ENCODE measurements at regions not wholly inside any gene's neighbourhood (a gene's known extent, or its start where the extent isn't known, plus 50 kb on each side); places are given as distances from the start of the nearest gene placed in this dataset.

DNA sequence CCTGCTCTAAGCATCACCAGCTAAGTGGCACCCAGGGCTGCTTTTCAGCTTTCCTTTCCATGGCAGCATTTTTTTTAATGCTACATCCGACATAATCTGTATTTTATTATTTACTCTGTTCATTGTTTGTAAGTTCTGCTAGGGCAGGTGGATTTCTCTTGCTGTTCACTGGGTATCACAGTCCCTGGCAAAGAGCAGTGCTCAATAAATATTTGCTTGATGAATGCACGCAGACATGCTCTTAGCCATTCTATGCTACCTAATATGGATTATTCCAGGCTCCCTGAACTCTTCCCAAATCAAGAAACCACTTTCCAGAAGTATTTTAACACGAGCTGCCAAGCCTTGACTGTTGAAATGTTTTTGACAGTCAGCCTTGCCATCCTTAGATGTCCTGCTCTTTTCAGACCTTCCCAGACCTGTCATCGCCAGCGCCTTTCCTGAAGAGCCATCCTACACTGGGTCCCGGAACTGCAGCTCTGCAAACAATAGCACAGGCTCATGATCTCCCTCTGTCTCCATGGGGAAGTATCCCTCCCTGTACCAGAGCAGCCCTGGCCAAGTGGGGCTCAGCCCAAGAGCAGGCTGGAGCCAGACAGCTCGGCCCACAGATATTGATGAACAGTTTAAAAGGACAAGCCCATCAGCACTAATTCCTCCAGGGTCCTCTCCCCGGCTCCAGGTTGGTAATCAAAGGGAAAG, 136.5 kb upstream of the CDH4 start:
- DNase-seq (ENCODE audit: low spot score) = no peak

- DNase-seq (ENCODE audit: low spot score) = no peak
Observed at GRCh38 chr20:61117725-61118124, 134.3 kb upstream of the CDH4 start.

- DNase-seq (ENCODE audit: low spot score) = no peak
Observed at GRCh38 chr20:61118429-61119224, 133.4 kb upstream of the CDH4 start.

DNA sequence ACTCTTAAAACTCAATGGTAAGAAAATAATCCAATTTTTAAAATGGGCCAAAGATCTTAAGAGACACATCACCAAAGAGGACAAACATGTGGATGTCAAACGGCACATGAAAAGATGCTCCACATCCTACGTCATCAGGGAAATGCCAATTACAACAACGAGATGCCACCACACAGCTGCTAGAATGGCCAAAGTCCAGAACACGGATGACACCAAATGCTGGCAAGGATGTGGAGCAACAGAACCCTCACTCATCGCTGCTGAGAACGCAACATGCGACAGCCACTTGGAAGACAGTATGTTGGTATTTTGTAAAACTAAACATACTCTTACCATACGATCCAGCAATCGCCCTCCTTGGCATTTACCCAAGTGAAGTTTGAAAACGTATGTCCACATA, 132.8 kb upstream of the CDH4 start:
- no peak for DNase-seq (ENCODE audit: low spot score)

DNA sequence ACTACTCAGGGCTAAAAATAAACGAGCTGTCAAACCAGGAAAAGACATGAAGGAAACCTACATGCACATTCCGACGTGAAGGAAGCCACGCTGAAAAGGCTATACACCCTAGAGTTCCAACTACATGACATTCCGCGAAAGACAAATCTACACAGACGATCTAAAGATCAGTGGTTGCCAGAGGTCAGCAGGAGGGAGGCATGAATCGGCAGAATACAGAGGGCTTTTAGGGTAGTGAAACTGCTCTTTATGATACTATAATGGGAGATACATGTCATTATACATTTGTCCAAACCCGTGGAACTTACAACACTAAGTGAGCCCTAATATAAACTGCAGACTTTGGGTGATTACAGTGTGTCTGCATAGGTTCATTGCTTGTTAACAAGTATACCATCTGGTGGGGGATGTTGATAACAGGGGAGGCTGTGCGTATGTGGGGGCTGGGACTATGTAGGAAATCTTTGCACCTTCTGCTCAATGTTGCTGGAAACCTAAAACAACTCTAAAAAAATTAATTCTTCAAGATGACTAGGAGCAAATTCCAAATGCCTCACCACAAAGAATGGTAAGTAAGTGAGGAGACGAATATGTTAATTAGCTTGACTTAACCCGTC, 132.2 kb upstream of the CDH4 start:
- no peak for DNase-seq (ENCODE audit: low spot score)

DNA sequence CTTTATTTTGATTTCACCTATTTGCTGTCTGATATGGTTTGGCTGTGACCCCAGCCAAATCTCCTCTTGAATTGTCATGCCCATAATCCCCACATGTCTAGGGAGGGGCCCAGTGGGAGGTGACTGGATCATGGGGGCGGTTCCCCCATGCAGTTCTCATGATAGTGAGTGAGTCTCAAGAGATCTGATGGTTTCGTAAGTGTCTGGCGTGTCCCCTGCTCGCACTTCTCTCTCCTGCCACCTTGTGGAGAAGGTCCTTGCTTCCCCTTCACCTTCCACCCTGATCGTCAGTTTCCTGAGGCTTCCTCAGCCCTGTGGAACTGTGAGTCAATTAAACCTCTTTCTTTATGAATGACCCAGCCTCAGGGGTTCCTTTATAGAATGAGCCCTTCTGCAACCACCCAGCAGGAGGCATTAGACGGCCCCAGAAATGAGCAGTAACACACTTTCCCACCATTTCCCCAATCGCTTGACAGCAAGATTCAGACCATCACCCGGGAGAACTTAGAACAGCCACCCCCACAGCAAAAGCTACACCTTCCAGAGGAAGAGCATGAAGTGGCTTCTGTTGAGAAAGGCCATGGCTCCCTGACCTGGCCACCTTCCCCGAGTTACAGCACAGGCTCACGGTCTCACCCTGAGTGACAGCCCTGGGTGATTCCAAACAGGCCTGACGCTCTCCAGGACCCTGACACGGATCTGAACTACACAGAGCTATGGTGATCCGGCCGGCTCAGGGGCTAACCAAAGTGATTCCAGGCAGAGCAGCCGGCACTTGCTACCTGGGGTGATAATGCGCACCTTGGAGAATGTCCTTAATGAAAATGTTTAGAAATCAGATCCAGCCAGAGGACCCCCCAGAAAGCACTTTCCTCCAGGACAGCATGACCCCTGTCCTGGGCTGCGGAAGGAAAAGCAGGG, 131.2 kb upstream of the CDH4 start:
- peak; percentile 61 for DNase-seq (ENCODE audit: low spot score)

DNA sequence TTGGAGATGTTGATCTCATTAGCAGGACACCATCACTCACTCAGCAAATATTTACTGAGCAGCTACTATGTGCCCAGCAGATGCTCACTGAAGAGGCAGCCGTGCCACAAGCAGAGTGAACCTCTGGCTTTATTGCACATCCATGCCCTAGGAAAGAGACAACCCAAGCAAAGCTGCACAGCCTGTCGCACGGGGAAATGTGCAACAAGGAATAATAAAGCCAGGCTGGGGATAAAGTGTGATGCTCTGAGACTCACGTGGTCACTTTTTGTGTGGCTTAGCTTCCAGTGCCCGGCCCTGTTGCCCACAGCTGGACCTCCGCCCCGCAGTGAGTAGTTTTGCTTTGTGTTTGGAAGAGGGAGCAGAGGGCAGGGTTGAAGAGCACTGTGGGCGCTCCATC, 130.4 kb upstream of the CDH4 start:
- no peak for DNase-seq (ENCODE audit: low spot score)

GRCh38 chr20:61123286-61123685, 128.8 kb upstream of the CDH4 start:
- no peak for DNase-seq (ENCODE audit: low spot score)

DNA sequence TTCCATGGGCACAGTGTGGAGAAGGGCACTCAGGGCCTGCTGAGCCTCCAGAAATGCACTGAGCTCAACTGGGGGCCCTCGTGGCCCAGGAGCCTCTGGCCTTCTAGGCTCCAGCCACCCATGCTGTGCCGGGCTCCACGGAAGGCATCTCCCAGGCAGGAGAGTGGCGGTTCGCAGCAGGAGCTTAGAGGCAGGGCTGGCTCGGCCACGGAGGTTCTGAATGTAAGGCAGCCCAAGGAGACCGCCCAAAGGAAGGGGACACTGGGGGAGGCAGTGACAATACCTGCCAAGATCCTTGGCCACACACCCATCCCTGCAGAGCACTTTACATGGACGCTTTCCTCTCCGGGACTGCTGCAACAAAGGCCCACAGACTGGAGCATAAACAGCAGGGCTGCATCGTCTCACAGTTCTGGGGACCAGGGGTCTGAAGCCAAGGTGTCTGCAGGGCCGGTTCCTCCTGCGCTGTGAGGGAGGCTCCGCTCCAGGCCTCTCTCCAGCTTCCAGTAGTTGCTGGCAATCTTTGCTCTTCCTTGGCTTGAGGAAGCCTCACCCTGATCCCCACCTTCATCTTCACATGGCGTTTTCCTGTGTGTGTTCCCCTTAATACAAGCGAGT, 128.2 kb upstream of the CDH4 start:
- no peak for DNase-seq (ENCODE audit: low spot score)

DNA sequence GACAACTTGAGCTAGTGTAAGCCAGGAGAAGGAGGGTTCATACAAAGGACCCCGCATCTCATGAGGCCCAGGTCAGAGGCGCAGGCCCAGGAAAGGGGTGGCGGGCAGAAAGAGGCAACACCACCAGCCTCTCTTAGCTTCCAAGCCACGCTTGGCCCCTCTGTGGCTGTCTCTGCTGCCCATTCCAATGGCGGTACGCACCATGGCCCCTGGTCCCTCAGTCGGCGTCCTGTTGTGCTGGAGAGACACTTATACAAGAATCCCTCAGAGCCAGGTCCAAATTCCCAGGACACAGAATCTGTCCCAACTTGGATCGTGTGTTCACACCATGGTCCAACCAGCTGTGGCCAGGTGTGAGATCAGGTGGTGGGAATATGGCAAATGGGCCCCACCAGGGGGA, 127.0 kb upstream of the CDH4 start:
- no peak for DNase-seq (ENCODE audit: low spot score)

DNA sequence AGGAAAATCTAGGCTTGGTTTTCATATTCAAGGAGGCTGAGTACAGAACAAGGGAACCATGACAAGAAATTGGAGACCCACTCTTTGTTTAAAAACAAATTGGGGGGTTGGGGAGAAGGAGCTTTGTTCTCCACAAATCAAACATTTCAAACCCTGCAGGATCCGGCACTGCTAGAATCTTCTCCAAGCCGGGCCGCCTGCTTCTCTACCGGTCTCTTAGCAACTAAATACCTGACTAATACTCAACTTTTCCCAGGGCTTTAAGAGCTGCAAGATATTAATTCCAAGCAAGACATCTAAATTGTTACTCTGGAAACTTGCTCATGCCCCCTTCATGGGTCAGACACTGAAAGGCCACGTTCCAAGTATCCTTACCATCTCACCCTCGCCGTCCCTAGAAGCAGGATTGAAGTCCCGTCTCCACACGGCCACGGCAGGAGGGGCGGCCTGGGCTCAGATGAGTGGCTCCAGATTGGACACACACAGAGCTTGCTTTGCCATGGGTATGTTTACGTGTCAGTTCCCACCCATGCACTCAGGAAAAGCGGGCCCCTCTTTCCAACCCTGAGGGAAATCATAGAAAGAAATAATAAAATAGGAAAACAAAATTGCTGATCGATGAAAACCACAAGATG, 126.4 kb upstream of the CDH4 start:
- no peak for DNase-seq (ENCODE audit: low spot score)

DNA sequence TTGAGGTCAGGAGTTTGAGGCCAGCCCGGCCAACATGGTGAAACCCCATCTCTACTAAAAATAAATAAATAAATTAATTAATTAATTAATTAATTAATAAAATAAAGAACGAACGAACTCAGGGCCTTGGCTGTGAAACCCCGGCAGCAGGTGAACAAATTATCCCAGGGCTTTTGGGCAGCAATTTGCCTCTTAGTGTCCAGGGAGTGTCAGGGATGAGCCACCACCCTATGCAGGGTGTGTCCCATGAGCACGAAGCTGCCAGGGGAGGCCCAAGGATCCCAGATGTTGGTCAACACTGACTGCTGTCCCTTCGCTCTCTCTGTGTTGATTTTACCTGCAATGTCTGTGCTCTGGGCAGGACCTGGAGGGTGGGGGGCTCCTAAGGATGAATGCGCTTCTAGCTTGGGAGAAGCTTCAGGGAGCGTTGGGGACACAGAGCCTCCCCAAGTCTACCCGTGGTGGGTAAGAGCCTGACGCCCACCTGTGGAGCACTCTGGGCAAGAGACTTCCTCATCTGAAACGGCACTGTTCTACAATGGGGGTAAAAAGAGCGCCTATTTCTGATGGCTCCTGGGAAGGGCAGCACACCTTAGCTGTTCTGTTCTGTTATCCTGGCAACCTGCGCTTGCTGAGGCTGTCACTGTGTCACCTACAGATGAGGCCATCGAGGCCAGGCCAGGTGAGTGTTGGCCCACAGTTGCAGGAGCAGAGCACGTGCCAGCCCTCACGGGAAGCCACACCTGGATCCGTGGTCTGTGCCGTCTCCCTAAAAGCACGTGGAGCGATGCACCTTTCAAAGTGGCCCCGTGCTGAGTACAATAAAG, 125.5 kb upstream of the CDH4 start:
- no peak for DNase-seq (ENCODE audit: low spot score)

DNA sequence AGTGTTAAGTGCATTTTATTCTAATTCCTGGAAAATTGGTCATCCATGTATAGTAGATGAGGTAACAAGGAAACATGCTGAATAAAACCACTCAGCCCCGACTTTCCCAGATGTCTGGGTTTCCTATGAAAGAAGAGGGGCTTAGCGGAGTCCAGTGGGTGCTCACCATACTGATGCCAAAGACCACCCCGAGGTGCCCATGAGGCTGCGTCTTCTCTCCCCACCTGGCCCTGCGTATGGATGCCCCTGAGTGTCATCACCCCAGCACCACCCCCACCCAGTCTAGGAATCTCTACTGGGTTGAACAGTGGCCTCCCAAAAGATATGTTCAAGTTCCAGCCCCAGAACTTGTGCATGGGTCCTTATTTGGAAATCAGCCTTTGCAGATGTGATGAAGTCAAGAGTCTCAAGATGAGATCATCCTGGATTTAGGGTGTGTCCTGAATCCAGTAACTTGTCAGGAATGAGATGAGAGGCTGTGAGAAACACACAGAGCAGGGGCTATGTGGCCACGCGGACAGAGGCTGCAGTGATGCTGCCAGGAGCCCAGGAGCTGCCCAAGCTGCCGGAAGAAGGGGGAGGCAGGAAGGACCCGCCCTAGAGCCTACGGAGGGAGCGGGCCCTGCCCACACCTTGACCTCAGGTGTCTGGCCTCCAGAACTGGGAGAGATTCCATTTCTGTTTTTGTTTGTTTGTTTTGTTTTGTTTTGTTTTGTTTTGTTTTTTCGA, 124.6 kb upstream of the CDH4 start:
- no peak for DNase-seq (ENCODE audit: low spot score)

DNA sequence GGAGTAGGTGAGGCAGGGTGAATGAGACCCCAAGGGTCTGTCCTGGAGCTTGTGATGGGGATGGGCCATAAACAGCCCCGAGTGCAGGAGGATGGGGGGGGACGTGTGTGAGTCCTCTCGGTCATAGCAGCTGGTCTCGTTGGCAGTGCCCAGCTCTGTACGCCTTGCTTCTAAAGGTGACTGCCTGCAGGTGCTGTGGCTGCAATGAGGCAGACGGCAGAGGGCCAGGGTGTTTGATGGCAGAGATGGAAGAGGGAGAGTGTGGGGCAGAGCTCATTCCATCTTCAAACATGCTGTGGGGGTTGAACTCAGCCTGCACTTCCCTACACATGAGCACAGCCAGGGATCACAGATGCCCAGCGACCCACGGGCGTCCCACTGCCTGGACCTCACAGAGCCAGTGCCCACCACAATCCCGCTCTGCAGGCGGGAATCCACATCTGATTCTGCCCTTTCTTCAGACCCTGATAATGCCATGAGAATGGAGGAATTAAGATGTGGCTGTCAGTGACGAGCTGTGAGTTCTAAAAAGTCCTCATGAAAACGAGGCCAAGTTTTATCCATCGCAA, 123.3 kb upstream of the CDH4 start:
- DNase-seq (ENCODE audit: low spot score) = no peak

DNA sequence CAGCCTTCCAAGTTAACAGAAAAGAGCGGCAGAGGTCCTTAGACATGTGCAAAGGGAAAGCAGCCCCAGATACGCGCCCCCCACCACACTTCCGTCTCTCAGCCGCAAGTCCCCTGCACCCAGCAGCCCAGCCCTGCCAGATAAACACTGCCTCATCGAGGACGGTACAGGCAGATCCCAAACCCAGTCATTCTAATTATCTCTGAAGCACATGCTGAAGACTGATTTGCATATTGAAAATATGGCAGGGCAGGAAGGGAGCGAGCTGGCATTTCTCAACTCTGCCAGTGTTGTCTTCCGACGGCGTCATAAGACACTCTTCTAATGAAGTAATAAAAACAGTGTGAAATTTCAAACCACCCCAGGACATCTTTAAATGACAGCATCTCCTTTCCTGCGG, 122.8 kb upstream of the CDH4 start:
- DNase-seq (ENCODE audit: low spot score) = no peak

DNA sequence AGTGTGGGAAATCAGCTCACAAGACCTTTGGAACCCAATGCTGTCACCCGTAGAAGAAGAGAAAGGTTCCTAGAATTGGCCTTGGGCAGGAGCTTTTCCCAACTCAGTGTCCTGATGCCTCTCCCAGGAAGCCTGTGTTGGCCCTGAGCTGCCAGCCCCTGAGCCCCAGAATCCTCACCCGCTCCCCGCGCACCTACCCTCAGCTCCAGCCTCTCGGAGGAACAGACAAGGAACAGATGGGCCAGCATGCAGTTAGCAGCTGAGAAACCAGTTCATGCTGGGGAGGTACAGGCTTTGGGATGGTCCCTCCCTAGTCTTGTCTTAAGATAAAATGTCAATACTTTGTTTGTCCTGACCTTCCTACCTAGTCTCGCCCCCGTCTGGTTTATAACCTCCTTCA, 121.9 kb upstream of the CDH4 start:
- DNase-seq (ENCODE audit: low spot score) = no peak

DNA sequence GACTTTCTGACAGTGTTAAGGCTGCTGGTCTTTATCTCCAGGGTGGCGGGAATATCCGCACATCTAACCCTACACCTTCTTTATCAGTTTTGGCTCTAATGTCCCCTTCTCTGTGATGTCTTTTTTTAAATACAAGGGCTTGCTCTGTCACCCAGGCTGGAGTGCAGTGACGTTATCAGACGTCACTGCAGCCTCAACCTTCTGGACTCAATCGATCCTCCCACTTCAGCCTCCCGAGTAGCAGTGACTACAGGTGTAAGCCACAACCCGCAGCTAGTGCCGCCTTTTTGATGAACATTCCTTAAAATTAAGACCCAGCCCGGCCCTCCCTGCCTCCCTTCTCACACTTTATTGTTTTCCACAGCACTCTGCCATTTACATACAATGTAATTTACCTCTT, 120.1 kb upstream of the CDH4 start:
- no peak for DNase-seq (ENCODE audit: low spot score)

- no peak for DNase-seq (ENCODE audit: low spot score)
Observed at GRCh38 chr20:61133611-61134010, 118.5 kb upstream of the CDH4 start.

Measured in SK-N-DZ (cell line).